GM12864 (cell line): ENCODE measurements at regions not wholly inside any gene's neighbourhood (a gene's known extent, or its start where the extent isn't known, plus 50 kb on each side); places are given as distances from the start of the nearest gene placed in this dataset.

Experiments
- DNase-seq: peaks from one replicate; pipeline ENCODE4 v3.0.0-alpha.2; 2011; ENCODE audit warnings: low read depth
- H3K4me3 ChIP-seq: 2 replicates; pipeline ENCODE4 v1.5.1; 2011; ENCODE audit warnings: mild to moderate bottlenecking, low read depth, low read length, control low read depth
- TF ChIP-seq, protein P1 (sequence below): IDR thresholded peaks from 2 replicates; pipeline ENCODE4 v1.5.1; 2011; ENCODE audit warnings: low read depth, mild to moderate bottlenecking, moderate library complexity, low read length, control low read depth, inconsistent platforms; ENCODE audit errors: missing control alignments

DNA sequence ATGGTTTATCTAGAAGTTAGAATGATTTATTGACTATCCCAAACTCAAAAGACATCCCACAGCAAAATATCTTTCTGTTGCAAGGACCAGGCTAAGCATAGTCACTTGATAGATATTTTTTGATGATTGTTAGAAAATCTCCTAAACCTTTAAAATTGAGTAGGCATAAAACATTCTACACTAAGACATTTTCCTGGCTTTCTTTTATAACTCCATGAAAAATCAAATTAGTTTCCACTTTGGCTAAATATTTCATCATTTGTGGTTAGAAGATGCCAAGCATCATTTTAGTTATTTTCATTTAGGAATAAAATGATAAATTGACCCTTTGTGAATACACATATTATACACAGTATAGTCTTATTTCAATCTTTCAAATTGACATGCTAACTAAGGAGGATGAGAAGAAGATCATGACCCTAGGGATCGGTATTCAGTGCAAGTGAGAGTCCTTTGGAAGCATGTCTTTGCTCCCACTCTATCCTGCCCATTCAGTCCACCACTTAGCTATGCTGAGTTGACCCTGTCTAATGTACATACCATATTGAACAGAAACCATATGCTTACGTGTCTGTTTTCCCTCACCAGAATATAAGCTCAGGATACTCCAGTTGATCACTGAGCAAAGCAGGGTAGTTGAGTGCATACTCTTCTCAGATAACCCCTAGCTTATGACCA, 136.6 kb upstream of the OTUD4 start:
- no peak overlapping the region for H3K4me3 ChIP-seq
- DNase-seq, result no peak
- TF ChIP-seq, protein P1, sequence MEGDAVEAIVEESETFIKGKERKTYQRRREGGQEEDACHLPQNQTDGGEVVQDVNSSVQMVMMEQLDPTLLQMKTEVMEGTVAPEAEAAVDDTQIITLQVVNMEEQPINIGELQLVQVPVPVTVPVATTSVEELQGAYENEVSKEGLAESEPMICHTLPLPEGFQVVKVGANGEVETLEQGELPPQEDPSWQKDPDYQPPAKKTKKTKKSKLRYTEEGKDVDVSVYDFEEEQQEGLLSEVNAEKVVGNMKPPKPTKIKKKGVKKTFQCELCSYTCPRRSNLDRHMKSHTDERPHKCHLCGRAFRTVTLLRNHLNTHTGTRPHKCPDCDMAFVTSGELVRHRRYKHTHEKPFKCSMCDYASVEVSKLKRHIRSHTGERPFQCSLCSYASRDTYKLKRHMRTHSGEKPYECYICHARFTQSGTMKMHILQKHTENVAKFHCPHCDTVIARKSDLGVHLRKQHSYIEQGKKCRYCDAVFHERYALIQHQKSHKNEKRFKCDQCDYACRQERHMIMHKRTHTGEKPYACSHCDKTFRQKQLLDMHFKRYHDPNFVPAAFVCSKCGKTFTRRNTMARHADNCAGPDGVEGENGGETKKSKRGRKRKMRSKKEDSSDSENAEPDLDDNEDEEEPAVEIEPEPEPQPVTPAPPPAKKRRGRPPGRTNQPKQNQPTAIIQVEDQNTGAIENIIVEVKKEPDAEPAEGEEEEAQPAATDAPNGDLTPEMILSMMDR, result no peak

DNA sequence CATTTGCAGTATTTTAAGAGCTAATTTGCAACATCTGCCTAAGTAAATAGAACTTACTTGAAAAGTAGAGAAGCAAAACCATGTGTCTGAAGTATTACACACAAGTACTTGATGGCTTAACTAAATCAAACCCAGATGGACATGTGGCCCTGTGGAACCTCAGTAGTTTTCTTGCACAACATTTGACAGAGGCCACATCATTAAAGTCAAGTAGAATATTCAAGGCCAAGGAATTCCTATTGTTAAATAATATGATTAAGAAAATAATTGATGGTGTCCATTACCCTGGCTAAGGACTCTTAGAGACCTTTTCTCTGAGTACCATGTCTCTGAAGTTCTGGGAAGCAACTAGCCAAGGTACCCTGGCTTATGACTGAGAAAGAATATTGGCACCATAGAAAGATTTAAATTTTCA, 135.4 kb upstream of the OTUD4 start:
- no peak overlapping the region for H3K4me3 ChIP-seq
- DNase-seq, result no peak
- TF ChIP-seq, protein P1, result no peak

DNA sequence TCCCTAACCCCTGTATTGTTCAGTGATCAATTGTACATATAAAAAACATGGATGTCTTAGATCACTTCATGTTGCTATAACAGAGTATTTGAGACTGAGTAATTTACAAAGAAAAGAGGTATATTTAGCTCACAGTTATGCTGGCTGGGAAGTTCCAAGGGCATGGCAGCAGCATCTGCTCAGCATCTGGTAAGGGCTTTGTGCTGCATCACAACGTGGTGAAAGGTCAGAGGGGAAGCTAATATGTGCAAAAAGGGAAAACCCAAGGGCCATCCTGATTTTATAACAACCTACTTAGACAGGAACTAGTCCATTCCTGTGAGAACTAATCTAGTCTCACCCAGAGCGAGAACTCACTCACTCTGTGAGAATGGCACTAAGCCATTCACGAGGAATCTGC, 128.2 kb upstream of the OTUD4 start:
- no peak overlapping the region for H3K4me3 ChIP-seq
- TF ChIP-seq, protein P1, result no peak
- peak; percentile 8 for DNase-seq

GRCh38 chr4:145307763-145308430, 127.5 kb upstream of the OTUD4 start:
- TF ChIP-seq, protein P1, result no peak
- no peak overlapping the region for H3K4me3 ChIP-seq
- no peak for DNase-seq

DNA sequence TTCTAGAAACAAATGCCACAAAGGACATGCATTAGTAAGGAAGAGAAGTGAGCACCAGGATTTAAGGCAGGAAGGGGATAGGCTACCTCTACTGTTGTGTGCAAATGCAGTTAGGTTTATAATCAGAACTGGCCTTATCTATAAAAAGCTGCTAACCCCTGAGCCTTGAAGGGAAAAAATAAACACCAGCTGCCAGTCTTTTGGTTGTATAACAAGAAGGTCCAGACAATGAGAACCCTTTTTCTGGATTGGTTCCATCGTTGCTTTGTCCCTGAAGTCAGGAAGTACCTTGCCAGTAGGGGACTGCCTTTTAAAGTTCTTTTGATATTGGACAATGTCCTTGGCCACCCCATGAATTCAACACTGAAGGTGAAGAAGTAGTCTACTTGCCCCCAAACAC, 126.7 kb upstream of the OTUD4 start:
- H3K4me3 ChIP-seq, result no peak overlapping the region
- DNase-seq, result no peak
- TF ChIP-seq, protein P1, result no peak

DNA sequence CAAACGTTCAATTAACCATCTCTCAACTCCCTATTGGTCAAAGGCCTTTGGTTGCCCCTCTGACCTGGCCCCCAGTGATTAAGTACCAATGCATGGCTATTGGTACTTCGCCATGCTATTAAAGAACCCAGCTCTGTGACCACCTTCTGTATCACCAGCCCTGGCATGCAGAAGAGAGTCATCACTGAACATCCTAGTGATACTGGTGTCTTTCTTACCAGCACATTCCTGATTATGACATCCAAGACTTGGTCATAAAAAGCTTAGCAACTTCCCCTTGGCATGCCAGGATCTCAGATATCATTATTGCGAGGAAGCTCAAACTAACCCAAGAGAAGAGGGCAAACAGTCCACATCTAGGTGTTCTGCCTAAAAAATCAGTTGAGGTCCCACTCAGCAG, 122.3 kb upstream of the OTUD4 start:
- TF ChIP-seq, protein P1, result no peak
- DNase-seq, result no peak
- H3K4me3 ChIP-seq, result no peak overlapping the region
